Endothelial cell (in vitro differentiated cells): ENCODE measurements at regions not wholly inside any gene's neighbourhood (a gene's known extent, or its start where the extent isn't known, plus 50 kb on each side); places are given as distances from the start of the nearest gene placed in this dataset.

Experiments used
- DNase-seq: peaks from one replicate; pipeline ENCODE4 v3.0.0; 2021; ENCODE audit warnings: low spot score
- H3K27ac Mint-ChIP-seq: one replicate; pipeline ENCODE4 v1.8.0; 2021; ENCODE audit warnings: mixed read lengths, inconsistent platforms; ENCODE audit not compliant: unreplicated experiment
- H3K27me3 Mint-ChIP-seq: one replicate; pipeline ENCODE4 v1.8.0; 2021; ENCODE audit warnings: mild to moderate bottlenecking, moderate library complexity, mixed read lengths, inconsistent platforms; ENCODE audit not compliant: unreplicated experiment
- H3K36me3 Mint-ChIP-seq: one replicate; pipeline ENCODE4 v1.8.0; 2021; ENCODE audit warnings: mild to moderate bottlenecking, low read depth, mixed read lengths, inconsistent platforms; ENCODE audit not compliant: unreplicated experiment
- H3K4me1 Mint-ChIP-seq: one replicate; pipeline ENCODE4 v1.8.0; 2021; ENCODE audit warnings: mild to moderate bottlenecking, mixed read lengths, inconsistent platforms; ENCODE audit not compliant: unreplicated experiment
- H3K4me3 Mint-ChIP-seq: one replicate; pipeline ENCODE4 v1.8.0; 2021; ENCODE audit warnings: mild to moderate bottlenecking, mixed read lengths, inconsistent platforms; ENCODE audit not compliant: unreplicated experiment
- H3K9me3 Mint-ChIP-seq: one replicate; pipeline ENCODE4 v1.8.0; 2021; ENCODE audit warnings: mixed read lengths, inconsistent platforms; ENCODE audit not compliant: unreplicated experiment
- TF ChIP-seq, protein P1 (sequence below): fragments of 200-600 bp; sonication (generic); IDR thresholded peaks from one replicate; pipeline ENCODE4 v1.5.0; 2021; ENCODE audit warnings: antibody characterized with exemption; ENCODE audit not compliant: unreplicated experiment

DNA sequence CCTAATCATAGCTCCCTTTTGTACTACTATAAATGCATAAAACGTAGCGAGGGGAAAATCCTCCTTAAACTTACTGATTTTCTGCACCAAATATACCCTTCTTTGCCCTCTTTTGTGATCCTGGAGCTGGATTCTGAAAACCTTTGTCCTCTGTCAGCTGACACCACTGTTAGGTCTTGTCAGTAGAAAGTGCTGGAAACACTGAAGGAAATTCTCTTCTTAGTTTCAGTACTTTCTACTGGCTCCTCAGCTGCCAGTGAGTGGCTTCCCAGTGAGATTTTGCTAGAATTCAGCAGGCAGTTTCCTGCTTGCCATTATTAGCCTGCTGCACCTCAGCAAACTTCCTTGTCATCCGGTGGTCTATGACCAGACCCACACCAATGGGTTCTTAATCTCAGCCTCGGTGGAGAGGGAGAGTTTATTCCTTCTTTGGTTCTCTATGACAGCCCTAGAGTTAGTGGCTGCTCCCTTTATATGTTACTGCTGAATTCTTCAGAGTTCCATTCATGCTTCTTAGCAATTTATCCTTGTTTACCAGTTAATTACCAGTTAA, 476.2 kb downstream of the FSCB start:
- DNase-seq, result peak; percentile 15
- Mint-ChIP-seq H3K4me1 (peaks cover 9% of the 10 kb centered on the region), H3K36me3 (no peaks in the 10 kb centered on the region), H3K27me3 (no peaks in the 10 kb centered on the region), H3K4me3 (no peak overlapping the region), H3K9me3 (no peaks in the 10 kb centered on the region), H3K27ac (peak overlapping the region; percentile 13)
- TF ChIP-seq, protein P1, sequence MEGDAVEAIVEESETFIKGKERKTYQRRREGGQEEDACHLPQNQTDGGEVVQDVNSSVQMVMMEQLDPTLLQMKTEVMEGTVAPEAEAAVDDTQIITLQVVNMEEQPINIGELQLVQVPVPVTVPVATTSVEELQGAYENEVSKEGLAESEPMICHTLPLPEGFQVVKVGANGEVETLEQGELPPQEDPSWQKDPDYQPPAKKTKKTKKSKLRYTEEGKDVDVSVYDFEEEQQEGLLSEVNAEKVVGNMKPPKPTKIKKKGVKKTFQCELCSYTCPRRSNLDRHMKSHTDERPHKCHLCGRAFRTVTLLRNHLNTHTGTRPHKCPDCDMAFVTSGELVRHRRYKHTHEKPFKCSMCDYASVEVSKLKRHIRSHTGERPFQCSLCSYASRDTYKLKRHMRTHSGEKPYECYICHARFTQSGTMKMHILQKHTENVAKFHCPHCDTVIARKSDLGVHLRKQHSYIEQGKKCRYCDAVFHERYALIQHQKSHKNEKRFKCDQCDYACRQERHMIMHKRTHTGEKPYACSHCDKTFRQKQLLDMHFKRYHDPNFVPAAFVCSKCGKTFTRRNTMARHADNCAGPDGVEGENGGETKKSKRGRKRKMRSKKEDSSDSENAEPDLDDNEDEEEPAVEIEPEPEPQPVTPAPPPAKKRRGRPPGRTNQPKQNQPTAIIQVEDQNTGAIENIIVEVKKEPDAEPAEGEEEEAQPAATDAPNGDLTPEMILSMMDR, result no peak

DNA sequence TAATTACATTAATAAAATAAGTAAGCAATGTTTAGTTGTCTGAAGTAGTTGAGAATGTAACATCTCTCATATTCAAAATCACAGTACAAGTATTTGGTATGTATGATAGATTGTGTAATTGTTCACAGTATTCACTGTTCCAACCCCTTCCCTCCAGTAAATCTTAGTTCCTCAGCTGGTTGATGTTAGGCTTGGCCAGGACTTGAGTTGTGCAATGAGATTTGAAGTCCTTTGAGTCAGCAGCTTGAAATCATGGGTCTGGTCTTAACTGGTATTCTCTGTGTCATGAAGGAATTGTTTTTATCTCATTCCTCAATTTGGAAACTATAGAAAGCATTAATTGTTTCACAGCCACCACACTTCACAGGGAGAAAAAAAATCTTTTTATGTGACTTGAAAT, 477.1 kb downstream of the FSCB start:
- H3K4me3 Mint-ChIP-seq, result no peak overlapping the region
- TF ChIP-seq, protein P1, result no peak
- H3K36me3 Mint-ChIP-seq, result no peaks in the 10 kb centered on the region
- H3K9me3 Mint-ChIP-seq, result no peaks in the 10 kb centered on the region
- no peak overlapping the region for H3K27ac Mint-ChIP-seq
- peaks cover 9% of the 10 kb centered on the region for H3K4me1 Mint-ChIP-seq
- no peaks in the 10 kb centered on the region for H3K27me3 Mint-ChIP-seq
- DNase-seq, result no peak

DNA sequence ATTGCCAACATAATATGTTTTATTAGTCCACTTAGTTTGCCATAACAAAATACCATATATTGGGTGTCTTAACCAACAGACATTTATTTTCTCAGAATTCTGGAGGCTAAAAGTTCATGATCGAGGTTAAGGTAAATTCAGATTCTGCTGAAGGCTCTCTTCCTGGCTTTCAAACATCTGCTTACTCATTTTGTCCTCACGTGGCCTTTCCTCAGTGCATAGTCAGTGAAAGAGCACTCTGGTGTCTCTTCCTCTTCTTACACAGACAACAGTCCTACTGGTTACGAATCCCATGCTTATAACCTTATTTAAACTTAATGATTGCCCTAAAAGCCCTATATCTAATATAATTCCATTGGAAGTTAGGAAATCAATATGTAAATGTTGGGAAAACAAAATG, 479.7 kb downstream of the FSCB start:
- TF ChIP-seq, protein P1, result no peak
- DNase-seq, result no peak
- H3K27ac Mint-ChIP-seq, result no peak overlapping the region
- H3K36me3 Mint-ChIP-seq, result no peaks in the 10 kb centered on the region
- H3K27me3 Mint-ChIP-seq, result no peaks in the 10 kb centered on the region
- H3K9me3 Mint-ChIP-seq, result no peaks in the 10 kb centered on the region
- peaks cover 9% of the 10 kb centered on the region for H3K4me1 Mint-ChIP-seq
- H3K4me3 Mint-ChIP-seq, result no peak overlapping the region

DNA sequence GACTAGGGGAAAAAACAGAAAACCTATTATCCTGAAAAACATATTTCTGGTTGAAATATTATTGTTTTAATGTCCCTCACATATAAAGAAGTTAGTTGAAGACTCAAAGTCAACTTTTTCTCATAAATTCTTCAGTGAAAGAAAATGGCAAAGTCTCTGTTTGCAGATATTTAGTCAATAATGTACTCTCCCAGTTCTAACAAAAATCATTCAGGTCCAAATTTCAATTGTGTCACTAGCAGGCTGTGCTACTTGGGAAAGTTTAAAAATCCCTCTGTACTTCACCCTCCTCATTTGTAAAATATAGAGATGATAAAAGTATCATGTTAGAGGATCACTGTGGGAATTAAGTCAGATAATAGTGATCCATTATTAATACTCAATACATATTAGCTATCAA, 496.5 kb downstream of the FSCB start:
- Mint-ChIP-seq H3K9me3 (no peaks in the 10 kb centered on the region), H3K4me1 (no peaks in the 10 kb centered on the region), H3K27ac (no peak overlapping the region), H3K4me3 (no peak overlapping the region), H3K36me3 (no peaks in the 10 kb centered on the region), H3K27me3 (no peaks in the 10 kb centered on the region)
- TF ChIP-seq, protein P1, result no peak
- DNase-seq, result no peak

DNA sequence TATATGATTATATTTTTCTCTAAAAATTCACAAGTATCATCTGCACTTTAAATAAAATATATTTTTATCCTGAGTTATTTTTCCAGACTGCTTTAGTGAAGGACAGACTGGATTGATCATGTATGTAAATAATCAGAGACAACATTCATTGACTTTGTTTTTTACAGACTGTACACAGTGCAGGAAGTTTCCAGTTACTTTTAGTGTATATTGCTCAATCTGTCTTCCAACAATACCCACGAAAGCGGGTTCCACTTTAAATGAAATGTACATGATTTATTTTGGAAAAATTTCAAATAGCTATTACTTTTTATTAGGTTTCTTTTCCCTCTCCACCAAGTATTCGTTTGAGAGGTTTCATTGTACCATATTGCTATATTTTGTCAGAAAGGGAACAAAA, 497.0 kb downstream of the FSCB start:
- H3K27me3 Mint-ChIP-seq, result no peaks in the 10 kb centered on the region
- H3K36me3 Mint-ChIP-seq, result no peaks in the 10 kb centered on the region
- no peaks in the 10 kb centered on the region for H3K9me3 Mint-ChIP-seq
- H3K4me1 Mint-ChIP-seq, result no peaks in the 10 kb centered on the region
- TF ChIP-seq, protein P1, result no peak
- no peak for DNase-seq
- H3K4me3 Mint-ChIP-seq, result no peak overlapping the region
- H3K27ac Mint-ChIP-seq, result no peak overlapping the region
